ENCODE measurements at regions not wholly inside any gene's neighbourhood (a gene's known extent, or its start where the extent isn't known, plus 50 kb on each side); places are given as distances from the start of the nearest gene placed in this dataset.

- no peak for TF ChIP-seq CTCF (IDR thresholded peaks at IDR 0.05)
- TF ChIP-seq POLR2A (IDR thresholded peaks at IDR 0.05) = no peak
Measured at GRCh38 chr6:151704383-151704782, 103.1 kb upstream of the ESR1 start.

All from thyroid gland (tissue), 4 donors.